WTC11 (cell line): ENCODE measurements at regions not wholly inside any gene's neighbourhood (a gene's known extent, or its start where the extent isn't known, plus 50 kb on each side); places are given as distances from the start of the nearest gene placed in this dataset.

Experiments
- ATAC-seq: fragments of 200-7000 bp; cut with Tn5 transposase; 2 replicates; pipeline ENCODE4 v1.10.0; 2021; ENCODE audit warnings: mild to moderate bottlenecking, moderate library complexity
- CTCF ChIA-PET: fragments of 300-600 bp; sonication (Branson Sonifier 250); formaldehyde crosslinking; loops from one replicate; lab custom pipeline; 2021; ENCODE audit warnings: antibody characterized with exemption; lab: Charles Lee
- POLR2A ChIA-PET: fragments of 350-600 bp; sonication (Branson Sonifier 250); formaldehyde crosslinking; loops from one replicate; lab custom pipeline; 2021; ENCODE audit warnings: antibody characterized with exemption; lab: Charles Lee
- DNase-seq: peaks from one replicate; pipeline ENCODE4 v3.0.0; 2021; ENCODE audit warnings: low spot score
- H3K27ac Mint-ChIP-seq: 2 replicates; pipeline ENCODE4 v1.8.0; 2021; ENCODE audit warnings: mixed read lengths
- H3K27me3 Mint-ChIP-seq: 2 replicates; pipeline ENCODE4 v1.8.0; 2021; ENCODE audit warnings: low read depth, mild to moderate bottlenecking, moderate library complexity, mixed read lengths
- H3K36me3 Mint-ChIP-seq: 2 replicates; pipeline ENCODE4 v1.8.0; 2021; ENCODE audit warnings: mixed read lengths
- H3K4me1 Mint-ChIP-seq: 2 replicates; pipeline ENCODE4 v1.8.0; 2022; ENCODE audit warnings: mixed read lengths
- H3K4me3 Mint-ChIP-seq: 2 replicates; pipeline ENCODE4 v1.8.0; 2021; ENCODE audit warnings: mild to moderate bottlenecking, moderate library complexity, mixed read lengths
- H3K9me3 Mint-ChIP-seq: 2 replicates; pipeline ENCODE4 v1.8.0; 2021; ENCODE audit warnings: mixed read lengths
- ATF1 ChIP-seq: sonication (generic); formaldehyde crosslinking; IDR thresholded peaks from 2 replicates; pipeline ENCODE4 v1.8.1; 2023; ENCODE audit warnings: mild to moderate bottlenecking, moderate library complexity, missing genetic modification reagents
- CBFB ChIP-seq: sonication (generic); formaldehyde crosslinking; IDR thresholded peaks from 2 replicates; pipeline ENCODE4 v1.8.1; 2022; ENCODE audit warnings: mild to moderate bottlenecking, low read depth, missing genetic modification reagents
- FOXP1 ChIP-seq: sonication (generic); formaldehyde crosslinking; IDR thresholded peaks from 2 replicates; pipeline ENCODE4 v1.8.0; 2022; ENCODE audit warnings: missing genetic modification reagents, mild to moderate bottlenecking, moderate library complexity, borderline replicate concordance
- HMGA2 ChIP-seq: fragments of 250-450 bp; sonication (Bioruptor Pico); IDR thresholded peaks from 2 replicates; pipeline ENCODE4 v1.4.0; 2021; ENCODE audit warnings: mild to moderate bottlenecking, moderate library complexity
- JAZF1 ChIP-seq: fragments of 250-450 bp; sonication (Bioruptor Pico); IDR thresholded peaks from 2 replicates; pipeline ENCODE4 v1.9.0; 2021; ENCODE audit warnings: moderate library complexity, mild to moderate bottlenecking, inconsistent platforms
- JUN ChIP-seq: sonication (generic); formaldehyde crosslinking; IDR thresholded peaks from 2 replicates; pipeline ENCODE4 v1.8.0; 2023; ENCODE audit warnings: mild to moderate bottlenecking, missing genetic modification reagents
- NFATC4 ChIP-seq: fragments of 250-450 bp; sonication (Bioruptor Pico); IDR thresholded peaks from 2 replicates; pipeline ENCODE4 v1.9.0; 2021; ENCODE audit warnings: mild to moderate bottlenecking
- SMAD3 ChIP-seq: sonication (generic); formaldehyde crosslinking; IDR thresholded peaks from 2 replicates; pipeline ENCODE4 v1.8.0; 2022; ENCODE audit warnings: missing genetic modification reagents, mild to moderate bottlenecking, borderline replicate concordance
- TEAD4 ChIP-seq: sonication (generic); formaldehyde crosslinking; IDR thresholded peaks from 2 replicates; pipeline ENCODE4 v1.8.0; 2022; ENCODE audit warnings: mild to moderate bottlenecking, missing genetic modification reagents
- TP53 ChIP-seq: sonication (generic); formaldehyde crosslinking; IDR thresholded peaks from 2 replicates; pipeline ENCODE4 v1.8.1; 2023; ENCODE audit warnings: mild to moderate bottlenecking, missing genetic modification reagents
- ZNF396 ChIP-seq: fragments of 250-450 bp; sonication (Bioruptor Pico); IDR thresholded peaks from 2 replicates; pipeline ENCODE4 v1.8.0; 2021; ENCODE audit warnings: mild to moderate bottlenecking, moderate library complexity, borderline replicate concordance
- TF ChIP-seq, protein P1 (sequence below): sonication (generic); formaldehyde crosslinking; IDR thresholded peaks from 2 replicates; pipeline ENCODE4 v1.8.1; 2022; ENCODE audit warnings: low read depth, mild to moderate bottlenecking, moderate library complexity, missing genetic modification reagents, borderline replicate concordance
- TF ChIP-seq, protein P2 (sequence below): sonication (generic); formaldehyde crosslinking; IDR thresholded peaks from 2 replicates; pipeline ENCODE4 v1.8.0; 2023; ENCODE audit warnings: missing genetic modification reagents, mild to moderate bottlenecking, borderline replicate concordance
- TF ChIP-seq, protein P3 (sequence below): fragments of 250-450 bp; sonication (Bioruptor Pico); conservative IDR thresholded peaks from 2 replicates; pipeline ENCODE4 v1.9.0; 2021; ENCODE audit warnings: mild to moderate bottlenecking
- TF ChIP-seq, protein P4 (sequence below): sonication (generic); formaldehyde crosslinking; IDR thresholded peaks from 2 replicates; pipeline ENCODE4 v1.8.1; 2023; ENCODE audit warnings: mild to moderate bottlenecking, moderate library complexity, missing genetic modification reagents
- TF ChIP-seq, protein P5 (sequence below): sonication (generic); formaldehyde crosslinking; IDR thresholded peaks from 2 replicates; pipeline ENCODE4 v1.8.0; 2022; ENCODE audit warnings: mild to moderate bottlenecking, missing genetic modification reagents

DNA sequence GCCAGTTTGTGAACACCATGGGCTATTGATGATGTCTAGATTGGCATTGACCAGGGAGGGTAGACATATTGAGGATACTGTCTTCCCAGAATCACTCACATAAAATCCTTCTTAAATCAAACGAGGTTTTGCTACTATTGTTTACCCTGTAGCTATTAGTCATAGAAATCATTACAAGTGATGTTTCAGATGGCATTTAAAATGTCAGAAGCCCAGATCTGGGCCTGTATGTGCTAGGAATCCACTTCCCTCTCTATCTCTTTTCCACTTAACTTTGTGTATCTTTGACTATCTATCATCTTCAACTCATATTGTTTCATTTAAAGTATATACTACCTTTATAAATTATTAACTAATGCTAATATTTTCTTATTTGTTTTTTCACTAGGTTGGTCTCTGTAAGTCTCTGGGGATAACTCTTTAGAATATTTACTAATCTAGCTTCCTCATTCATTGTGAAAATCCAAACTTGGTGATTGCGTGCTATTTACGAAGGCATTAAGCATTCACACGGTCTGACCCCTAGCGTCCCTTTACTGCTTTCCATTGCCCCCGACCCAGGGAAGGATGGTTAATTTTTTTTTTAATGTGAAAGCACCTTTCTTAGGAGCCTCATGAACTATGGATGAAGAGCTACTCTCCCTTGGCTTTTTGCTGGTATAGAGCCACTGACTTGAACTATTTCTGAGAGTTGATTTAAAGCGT lies 281.8 kb downstream of the GPATCH2 start:
- ChIA-PET CTCF (interaction anchor here (2.3 kb wide), 1 partner anchor 16 kb away, joined by 19 read pairs; no protein-coding TSS in a partner anchor), POLR2A (no interaction called here)
- Mint-ChIP-seq H3K4me3 (no peak overlapping the region), H3K27ac (no peak overlapping the region), H3K36me3 (no peaks in the 10 kb centered on the region; the same call in 1 of the 2 replicates), H3K9me3 (peaks cover 11% of the 10 kb centered on the region), H3K4me1 (peaks cover 9% of the 10 kb centered on the region), H3K27me3 (peaks cover under 1% of the 10 kb centered on the region)
- ATAC-seq (no peak), DNase-seq (no peak)
- TF ChIP-seq JAZF1 (no peak), TEAD4 (no peak), TP53 (CRISPR knock-in tag) (no peak)

DNA sequence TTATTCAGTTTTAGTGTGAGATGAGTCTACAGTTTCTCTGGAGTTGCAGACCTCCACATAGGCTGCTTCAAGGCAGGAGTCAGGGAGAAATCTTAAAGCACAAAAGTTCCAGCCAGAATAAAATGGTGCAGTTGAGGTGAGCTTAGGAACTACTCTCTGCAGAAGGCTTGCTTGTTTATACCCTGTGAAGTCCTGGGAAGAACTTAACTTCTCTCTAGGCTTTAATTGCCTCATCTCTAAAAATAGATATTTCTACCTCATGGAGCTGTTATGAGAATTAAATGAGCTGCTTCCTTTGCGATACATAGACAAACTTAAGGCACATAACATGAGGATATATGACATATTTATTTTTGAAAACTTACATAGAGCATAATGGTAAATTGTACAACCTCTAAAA lies 286.2 kb downstream of the GPATCH2 start:
- Mint-ChIP-seq H3K27ac (no peak overlapping the region), H3K9me3 (peaks cover 11% of the 10 kb centered on the region), H3K27me3 (no peaks in the 10 kb centered on the region; the same call in 1 of the 2 replicates), H3K4me3 (no peak overlapping the region), H3K36me3 (no peaks in the 10 kb centered on the region; the same call in 1 of the 2 replicates), H3K4me1 (peaks cover 22% of the 10 kb centered on the region)
- TF ChIP-seq HMGA2 (CRISPR knock-in tag): no peak
- TF ChIP-seq, protein P1, sequence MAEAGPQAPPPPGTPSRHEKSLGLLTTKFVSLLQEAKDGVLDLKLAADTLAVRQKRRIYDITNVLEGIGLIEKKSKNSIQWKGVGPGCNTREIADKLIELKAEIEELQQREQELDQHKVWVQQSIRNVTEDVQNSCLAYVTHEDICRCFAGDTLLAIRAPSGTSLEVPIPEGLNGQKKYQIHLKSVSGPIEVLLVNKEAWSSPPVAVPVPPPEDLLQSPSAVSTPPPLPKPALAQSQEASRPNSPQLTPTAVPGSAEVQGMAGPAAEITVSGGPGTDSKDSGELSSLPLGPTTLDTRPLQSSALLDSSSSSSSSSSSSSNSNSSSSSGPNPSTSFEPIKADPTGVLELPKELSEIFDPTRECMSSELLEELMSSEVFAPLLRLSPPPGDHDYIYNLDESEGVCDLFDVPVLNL (CRISPR knock-in tag): no peak
- TF ChIP-seq TEAD4: no peak
- TF ChIP-seq JUN: no peak
- TF ChIP-seq, protein P2, sequence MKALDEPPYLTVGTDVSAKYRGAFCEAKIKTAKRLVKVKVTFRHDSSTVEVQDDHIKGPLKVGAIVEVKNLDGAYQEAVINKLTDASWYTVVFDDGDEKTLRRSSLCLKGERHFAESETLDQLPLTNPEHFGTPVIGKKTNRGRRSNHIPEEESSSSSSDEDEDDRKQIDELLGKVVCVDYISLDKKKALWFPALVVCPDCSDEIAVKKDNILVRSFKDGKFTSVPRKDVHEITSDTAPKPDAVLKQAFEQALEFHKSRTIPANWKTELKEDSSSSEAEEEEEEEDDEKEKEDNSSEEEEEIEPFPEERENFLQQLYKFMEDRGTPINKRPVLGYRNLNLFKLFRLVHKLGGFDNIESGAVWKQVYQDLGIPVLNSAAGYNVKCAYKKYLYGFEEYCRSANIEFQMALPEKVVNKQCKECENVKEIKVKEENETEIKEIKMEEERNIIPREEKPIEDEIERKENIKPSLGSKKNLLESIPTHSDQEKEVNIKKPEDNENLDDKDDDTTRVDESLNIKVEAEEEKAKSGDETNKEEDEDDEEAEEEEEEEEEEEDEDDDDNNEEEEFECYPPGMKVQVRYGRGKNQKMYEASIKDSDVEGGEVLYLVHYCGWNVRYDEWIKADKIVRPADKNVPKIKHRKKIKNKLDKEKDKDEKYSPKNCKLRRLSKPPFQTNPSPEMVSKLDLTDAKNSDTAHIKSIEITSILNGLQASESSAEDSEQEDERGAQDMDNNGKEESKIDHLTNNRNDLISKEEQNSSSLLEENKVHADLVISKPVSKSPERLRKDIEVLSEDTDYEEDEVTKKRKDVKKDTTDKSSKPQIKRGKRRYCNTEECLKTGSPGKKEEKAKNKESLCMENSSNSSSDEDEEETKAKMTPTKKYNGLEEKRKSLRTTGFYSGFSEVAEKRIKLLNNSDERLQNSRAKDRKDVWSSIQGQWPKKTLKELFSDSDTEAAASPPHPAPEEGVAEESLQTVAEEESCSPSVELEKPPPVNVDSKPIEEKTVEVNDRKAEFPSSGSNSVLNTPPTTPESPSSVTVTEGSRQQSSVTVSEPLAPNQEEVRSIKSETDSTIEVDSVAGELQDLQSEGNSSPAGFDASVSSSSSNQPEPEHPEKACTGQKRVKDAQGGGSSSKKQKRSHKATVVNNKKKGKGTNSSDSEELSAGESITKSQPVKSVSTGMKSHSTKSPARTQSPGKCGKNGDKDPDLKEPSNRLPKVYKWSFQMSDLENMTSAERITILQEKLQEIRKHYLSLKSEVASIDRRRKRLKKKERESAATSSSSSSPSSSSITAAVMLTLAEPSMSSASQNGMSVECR (CRISPR knock-in tag): no peak
- no peak for TF ChIP-seq ATF1 (CRISPR knock-in tag)
- TF ChIP-seq CBFB: no peak
- TF ChIP-seq SMAD3 (CRISPR knock-in tag): no peak
- TF ChIP-seq NFATC4: no peak
- TF ChIP-seq, protein P3, sequence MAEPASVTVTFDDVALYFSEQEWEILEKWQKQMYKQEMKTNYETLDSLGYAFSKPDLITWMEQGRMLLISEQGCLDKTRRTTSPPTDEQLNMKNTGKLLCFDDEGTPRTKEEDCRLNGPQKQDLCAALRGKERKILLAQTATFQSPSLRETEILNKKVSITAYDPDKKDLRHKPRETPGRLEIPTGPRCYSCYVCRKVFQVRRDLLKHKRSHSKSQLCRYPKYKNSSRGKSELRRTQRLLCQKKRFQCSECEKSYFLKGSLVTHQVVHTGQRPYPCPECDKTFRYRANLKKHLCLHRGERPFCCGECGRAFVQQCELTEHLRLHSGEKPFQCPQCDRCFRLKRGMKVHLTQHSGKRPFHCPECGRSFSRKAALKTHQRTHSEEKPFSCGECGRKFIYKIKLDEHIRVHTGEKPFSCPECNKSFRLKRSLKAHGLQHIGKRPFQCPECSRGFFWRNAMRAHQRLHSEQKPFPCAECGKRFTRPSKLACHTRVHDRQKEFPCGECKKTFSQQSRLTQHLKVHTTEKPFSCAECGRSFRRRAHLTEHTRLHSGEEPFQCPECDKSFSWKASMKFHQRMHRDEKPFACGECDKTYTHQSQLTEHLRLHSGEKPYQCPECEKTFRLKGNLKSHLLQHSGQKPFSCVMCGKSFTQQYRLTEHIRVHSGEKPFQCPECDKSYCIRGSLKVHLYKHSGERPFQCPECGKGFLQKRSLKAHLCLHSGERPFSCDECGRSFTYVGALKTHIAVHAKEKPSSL (CRISPR knock-in tag): no peak
- TF ChIP-seq, protein P4, sequence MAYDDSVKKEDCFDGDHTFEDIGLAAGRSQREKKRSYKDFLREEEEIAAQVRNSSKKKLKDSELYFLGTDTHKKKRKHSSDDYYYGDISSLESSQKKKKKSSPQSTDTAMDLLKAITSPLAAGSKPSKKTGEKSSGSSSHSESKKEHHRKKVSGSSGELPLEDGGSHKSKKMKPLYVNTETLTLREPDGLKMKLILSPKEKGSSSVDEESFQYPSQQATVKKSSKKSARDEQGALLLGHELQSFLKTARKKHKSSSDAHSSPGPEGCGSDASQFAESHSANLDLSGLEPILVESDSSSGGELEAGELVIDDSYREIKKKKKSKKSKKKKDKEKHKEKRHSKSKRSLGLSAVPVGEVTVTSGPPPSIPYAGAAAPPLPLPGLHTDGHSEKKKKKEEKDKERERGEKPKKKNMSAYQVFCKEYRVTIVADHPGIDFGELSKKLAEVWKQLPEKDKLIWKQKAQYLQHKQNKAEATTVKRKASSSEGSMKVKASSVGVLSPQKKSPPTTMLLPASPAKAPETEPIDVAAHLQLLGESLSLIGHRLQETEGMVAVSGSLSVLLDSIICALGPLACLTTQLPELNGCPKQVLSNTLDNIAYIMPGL (CRISPR knock-in tag): no peak
- TF ChIP-seq, protein P5, sequence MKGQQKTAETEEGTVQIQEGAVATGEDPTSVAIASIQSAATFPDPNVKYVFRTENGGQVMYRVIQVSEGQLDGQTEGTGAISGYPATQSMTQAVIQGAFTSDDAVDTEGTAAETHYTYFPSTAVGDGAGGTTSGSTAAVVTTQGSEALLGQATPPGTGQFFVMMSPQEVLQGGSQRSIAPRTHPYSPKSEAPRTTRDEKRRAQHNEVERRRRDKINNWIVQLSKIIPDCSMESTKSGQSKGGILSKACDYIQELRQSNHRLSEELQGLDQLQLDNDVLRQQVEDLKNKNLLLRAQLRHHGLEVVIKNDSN (CRISPR knock-in tag): no peak
- no peak for TF ChIP-seq FOXP1 (CRISPR knock-in tag)
- no peak for TF ChIP-seq ZNF396 (CRISPR knock-in tag)
- CTCF ChIA-PET: interaction anchor here (1.2 to 1.4 kb wide), 3 partner anchors 11 to 29 kb away, joined by 3 to 7 read pairs (median 5); no protein-coding TSS in a partner anchor
- no peak for DNase-seq
- no peak for ATAC-seq
- POLR2A ChIA-PET: no interaction called here
